NCI-H1436 treated with DMSO at 0.1 percent for 48 hours (cell line): ENCODE measurements at regions not wholly inside any gene's neighbourhood (a gene's known extent, or its start where the extent isn't known, plus 50 kb on each side); places are given as distances from the start of the nearest gene placed in this dataset.

Source experiments
- DNase-seq: peaks from one replicate; lab custom pipeline; 2025; lab: John Stamatoyannopoulos, UW

DNA sequence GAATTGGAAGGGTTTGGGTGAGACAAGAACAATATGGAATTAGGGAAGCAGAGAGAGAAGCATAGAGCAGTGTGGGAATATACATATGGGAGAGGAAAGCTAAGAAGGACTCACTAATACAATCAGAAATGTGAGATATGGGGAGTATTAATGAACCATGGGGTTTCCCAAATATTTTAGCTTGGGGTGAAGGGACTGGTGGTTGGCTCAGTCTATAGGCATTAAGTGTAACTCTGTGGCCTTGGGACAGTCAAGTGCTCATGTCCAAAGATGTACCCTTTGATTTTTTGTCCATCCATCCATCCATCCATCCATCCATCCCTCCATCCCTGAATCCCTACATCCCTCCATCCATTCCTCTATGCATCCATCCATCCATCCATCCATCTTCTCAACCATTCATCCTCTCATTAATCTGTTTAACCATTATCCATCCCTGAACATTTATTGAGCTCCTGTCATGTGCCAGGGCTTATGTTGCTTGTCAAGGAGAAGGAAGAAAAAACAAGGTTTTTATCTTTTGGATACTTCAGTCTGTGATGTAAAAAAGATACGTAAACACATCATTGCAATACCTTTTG is 263.4 kb upstream of the CHD6 start:
- DNase-seq: no peak

DNA sequence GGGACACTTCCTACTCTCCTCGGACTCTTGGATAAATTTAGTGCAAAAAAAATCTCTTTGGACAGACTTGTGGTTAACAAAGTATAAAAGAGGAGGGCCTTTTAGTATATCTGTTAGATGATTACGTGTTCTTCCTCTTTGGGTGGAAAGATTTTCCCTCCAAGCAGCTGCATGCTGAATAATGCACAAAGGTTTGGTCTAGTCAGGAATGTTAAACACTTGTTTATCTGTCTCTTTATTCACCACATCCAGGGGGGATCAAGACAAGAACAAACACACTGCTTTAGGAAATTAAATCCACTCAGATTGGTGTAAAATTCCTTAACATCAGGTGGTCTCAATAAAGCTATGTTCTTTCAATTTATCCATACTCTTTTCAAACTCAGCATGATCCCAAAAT is 260.9 kb upstream of the CHD6 start:
- no peak for DNase-seq

DNA sequence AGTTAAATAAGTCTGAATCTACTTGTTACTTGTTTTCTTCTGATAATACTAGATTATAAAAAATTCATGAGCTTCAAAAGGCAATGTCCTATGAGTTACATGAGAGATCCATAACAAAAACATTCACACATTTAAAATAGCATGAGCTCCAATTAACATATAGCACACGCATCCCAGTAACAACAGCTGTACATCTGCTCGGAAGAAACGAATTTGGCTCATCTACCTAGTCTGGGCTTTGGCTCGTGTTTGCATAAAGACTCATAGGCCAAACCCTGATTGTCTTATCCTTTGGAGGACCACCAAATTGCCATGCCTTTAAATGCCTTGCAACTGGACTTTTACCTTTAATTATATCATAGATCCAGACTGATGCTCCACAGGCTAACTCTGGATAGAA is 259.7 kb upstream of the CHD6 start:
- no peak for DNase-seq

DNA sequence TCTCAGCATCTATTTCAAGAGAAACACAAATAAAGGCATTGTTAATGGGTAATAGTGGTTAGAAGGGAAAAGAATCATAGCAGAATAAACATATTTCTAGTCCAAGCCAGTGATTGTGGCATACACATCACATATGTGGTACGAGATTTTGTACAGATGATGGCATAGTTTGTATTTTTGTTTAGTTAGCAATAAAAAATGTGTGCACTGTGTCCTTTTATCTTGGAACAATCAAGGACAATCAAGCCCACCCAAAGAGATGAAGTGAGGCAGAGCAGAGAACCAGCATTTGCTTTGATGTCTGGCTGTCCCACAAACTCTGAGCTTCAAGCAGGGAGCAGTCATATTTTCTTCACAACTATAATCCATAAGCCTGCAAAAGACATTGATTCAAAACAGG is 256.5 kb upstream of the CHD6 start:
- DNase-seq: no peak

DNA sequence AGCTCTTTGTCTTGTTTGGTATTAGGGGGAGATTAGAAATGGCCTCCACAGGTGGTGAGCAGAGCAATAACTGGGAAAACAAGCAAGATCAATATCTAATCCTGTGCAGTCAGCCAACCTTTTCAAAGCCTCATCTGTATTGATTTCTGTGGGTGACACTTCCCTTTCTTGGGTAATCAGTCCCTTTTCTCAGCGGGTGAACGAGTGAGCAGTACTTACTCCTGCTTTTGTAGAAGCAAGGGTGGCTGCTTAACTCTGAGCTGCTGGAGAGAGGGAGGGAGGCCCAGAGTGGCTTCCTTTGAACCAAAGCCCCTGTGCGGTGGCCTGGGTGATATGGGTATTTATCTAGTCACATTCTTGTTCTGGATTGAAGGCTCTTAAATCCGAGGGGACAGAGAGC is 254.8 kb upstream of the CHD6 start:
- no peak for DNase-seq

DNA sequence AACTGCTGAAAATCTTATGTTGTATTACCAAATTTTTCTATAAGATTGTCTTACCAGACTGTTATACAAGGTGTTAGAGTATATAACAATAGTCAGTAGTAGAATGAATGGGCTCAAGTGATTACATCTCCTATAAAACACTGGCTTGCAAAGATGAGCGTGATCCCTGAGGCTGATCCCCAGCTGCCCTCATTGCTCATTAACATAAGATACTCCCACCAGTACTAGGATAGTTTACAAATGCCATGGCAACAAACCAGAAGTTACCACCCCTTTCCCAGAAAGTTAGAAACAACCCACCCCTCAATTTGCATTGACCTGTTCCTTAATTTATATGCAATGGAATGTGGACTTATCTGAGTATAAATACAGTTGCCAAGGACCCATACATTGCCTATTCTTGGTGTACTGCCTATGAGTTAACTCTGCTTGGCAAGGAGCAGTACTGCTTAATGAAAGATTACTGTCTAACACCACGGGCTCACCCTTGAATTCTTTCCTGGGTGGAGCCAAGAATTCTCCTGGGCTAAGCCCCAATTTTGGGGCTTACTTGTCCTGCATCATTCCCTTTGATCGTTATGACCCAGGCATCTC is 252.8 kb upstream of the CHD6 start:
- no peak for DNase-seq

DNA sequence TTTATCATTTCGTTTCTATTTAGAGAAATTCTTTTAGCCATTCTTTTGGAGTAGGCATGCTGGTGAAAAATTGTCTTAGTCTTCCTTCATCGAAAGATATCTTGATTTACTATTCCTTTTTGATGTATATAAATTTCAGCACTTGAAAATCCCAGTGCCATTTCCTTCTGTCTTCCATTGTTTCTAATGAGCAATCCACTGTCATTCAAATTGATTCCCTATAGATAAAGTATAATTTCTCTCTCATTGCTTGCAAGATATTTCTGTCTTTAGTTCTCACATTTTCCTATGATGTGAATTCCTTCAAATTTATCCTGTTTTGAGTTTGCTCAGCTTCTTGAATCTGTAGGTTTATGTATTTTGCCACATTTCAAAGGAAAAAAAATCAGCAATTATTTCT is 251.1 kb upstream of the CHD6 start:
- no peak for DNase-seq

DNA sequence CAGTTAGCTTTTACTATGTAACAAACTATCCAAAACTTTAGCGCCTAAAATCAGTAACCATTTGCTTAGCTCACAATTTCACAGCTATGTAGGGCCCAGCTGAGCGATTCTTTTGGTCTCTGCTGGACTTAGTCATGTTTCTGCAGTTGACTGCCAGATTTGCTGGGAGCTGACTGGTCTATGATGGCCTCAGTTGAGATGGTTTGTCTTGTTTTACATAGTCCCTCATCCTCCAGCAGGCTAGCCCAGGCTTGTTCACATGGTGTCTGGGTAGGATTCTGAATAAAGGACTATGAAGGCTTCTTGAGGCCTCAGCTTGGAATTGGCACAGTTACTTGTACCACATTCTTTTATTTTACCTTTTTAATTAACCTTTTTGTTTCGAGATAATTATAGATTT is 247.8 kb upstream of the CHD6 start:
- no peak for DNase-seq

DNA sequence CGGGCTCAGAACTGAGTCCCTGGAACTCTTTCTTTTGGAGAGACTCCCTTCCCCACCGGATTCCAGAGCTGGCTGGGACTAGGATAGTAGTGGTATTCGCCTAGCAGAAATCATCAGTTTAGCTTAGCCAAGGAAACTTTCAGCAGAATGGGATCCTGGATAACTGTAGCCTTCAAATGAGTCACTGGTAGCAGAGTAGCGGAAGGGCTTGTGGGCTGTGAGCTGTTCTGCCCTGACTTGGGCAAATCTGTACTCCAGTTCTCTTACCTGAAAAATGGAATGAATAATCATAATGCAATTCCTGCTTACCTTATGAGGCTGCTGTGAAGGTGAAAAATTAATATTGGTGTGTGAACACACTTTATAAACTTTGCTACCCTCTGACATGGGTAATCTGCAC is 244.3 kb upstream of the CHD6 start:
- no peak for DNase-seq

DNA sequence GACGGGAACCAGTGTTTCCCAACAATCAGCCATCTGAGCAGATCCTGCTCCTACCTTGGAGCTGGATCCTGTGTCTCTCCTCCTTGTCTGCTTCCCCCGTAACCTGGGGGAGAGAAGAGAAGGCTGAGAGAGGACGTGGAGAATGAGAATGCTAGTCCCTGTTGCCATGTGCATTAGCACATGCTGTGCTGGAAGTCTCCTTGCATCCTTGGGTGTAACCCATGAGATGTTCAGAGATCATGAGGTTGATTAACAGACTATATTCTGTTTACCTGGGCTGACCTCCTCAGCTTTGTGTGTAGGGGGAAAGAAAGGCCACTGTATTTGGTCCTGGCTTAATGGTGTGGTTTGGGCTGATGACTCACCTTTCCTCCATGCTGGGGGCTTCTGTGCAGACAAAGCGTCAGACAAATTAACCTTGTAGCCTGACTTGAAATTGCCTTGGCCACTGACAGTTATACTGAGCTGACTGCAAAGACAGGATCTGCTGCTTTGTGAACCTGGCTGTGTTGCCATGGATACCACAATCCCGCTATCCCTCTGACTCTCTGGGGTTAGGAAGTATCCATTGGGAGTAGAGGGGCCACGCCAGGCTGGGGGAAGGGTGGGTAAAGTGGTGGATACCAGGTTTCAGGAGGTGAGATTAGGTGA is 243.7 kb upstream of the CHD6 start:
- no peak for DNase-seq

DNA sequence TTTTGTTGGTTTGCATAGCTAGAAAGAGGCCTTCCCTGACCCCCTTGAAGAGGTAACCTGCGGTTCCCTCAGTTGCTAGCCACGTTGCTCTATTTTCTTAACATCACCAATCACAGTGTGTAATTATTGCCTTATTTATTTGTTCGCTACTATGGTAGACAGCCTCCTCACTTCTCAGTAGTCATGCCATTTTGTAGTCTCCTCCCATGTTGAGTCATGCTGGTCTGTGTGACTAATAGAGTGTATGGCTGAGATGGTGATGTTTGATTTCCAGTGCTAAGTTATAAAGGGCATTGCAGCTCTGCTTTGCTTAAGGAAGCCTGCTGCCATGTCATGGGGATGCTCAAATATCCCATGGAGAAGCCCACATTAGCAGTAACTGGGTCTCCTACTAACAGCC is 236.6 kb upstream of the CHD6 start:
- no peak for DNase-seq

DNA sequence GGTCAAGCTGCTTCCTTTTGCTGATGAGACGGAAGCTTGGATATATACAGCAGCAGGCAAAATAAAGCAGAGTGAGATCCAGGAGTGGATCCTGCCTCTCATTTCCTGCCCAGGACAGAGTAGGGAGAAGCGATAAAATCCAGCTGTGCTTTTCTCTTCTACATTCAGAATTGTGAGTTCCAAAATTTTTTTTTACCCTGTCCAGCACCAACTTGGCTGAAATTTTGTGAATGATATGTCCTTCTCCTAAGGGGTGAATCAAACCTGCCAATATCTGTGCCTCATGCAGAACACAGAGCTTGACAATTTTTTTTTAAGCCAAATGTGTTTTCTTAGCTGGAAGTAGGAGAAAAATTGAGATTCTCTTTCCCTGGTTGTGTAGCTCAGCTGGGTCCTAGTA is 235.6 kb upstream of the CHD6 start:
- no peak for DNase-seq

DNA sequence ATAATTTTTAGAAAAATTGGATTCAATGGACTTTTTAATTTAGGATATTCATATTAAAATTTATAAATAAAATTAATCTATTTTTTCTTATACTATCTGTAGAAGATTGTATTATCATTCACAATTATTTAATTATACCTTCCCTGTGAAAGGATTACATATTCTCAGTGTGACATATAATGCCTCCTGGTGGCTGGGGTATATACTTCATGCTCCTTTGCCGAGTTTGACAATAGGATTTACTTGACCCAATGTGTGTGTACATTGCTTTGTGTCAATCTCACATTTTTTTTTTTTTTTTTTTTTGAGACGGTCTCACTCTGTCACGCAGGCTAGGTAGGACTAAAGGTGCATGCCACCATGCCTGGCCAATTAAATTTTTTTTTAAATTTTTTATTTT is 230.0 kb upstream of the CHD6 start:
- DNase-seq: no peak

DNA sequence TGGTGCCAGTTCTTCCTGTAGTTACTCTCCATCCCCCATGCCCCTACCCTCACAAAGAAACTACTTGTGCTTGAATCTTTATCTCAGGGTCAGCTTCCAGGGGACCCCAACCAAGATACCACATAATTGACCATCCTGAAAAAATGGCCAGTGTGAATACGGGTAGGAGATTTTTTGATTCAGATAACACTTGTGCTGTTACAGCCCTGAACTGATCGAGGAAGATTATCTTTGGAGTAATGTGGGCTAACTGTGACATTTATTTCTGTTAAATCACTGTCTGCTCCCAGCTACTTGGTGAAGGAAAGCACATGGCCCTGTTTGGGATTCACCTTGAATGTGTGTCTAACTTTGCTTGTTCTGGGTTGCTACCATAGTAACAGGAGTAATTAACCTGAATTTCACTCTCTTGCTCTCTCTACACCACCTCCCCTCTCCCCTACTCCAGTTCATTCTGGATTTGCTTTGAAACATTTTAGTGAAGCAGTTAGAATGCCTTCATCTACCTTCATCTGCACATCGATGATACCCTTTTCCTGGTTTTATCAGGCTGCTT is 219.6 kb upstream of the CHD6 start:
- DNase-seq: no peak

DNA sequence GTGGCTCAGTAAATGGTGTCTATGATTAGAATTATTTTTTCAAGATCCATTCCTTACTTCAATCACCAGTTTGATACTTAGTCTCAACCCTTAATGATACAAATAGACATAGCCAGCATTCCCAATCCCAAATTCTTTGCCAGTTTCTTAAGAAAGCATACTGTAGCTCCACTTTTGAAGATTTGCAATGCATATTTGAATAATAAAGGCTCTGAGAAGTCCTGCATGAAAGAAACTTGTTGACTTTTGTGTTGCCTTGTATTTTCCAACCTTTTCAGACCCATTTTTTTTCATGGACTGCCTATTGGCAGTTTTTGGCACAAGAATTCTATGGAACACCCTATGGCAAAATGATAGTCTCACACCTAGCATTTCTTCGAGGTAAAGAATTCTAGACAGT is 215.6 kb upstream of the CHD6 start:
- no peak for DNase-seq

DNA sequence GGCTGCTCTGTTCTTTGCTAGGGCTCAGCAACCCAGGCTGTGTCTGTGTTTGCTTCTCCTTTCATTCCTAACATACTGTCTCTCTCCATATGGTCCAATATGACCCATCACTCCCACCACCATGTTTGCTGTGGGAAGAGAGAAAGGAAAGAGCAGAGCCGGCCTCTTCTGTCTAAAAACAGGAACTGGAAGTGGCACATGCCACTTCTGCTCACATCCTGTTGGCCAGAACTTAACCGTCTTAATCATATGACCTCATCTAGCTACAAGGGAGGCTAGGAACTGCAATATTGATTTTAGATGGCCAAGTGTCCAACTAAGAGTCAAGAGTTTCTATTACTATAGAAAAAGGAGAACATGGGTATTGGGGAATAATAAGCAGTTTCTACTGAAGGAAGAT is 212.5 kb upstream of the CHD6 start:
- DNase-seq: no peak

DNA sequence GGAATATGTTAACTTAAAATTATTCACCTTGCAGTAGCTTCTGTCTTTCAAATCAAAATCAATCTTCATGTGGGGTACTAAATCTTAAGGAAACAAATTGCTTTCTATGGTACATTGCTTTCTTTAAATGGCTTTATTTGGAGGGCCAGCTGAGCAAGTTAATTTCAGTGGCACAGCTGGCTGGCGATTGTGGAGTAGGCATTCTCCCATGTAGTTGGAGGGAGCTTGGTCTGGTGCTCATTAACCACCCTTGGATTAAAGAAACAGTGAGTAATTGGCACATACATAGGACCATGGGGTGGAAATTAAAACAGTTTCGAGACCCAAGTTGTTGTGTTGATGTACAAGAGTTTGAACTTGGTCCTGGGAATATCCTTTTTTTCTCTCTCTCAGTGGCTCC is 201.3 kb upstream of the CHD6 start:
- DNase-seq: no peak

DNA sequence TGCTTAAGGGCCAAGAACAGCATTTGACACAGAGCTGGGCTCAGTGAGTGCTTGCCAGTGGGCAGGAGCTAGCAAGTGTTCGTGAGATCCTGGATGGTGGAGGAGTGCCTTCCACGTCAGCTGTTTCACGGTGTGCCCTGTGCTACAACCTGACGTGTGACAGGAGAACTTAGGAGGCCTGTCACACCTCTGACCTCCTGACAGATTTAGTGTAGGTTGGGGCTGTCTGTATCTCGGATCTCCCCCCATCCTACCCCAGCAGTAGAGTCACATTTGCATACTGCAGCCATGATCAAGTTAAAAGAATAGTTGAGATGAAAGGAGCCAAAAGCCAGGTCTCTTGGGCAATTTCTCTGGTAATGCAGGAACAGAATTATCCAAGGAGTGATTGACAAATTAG is 200.8 kb upstream of the CHD6 start:
- DNase-seq: no peak

DNA sequence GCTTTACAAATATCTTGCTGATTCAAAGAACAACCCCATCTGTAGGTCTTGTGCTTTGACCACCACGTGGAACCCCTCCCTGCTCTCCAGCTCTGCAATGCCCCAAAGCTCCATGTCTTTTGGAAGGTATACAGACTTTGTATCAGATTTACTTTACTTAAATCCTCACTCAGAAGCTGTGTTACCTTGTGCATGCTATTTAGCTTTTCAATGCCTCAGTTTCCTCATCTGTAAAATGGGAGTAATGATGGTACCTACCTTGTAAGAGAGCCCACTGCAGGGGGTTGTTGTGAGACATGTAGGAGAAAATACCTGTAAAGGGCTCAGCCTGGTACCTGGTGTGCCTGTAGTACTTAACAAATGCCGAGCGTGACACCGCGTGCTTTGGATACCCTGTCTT is 200.2 kb upstream of the CHD6 start:
- no peak for DNase-seq

DNA sequence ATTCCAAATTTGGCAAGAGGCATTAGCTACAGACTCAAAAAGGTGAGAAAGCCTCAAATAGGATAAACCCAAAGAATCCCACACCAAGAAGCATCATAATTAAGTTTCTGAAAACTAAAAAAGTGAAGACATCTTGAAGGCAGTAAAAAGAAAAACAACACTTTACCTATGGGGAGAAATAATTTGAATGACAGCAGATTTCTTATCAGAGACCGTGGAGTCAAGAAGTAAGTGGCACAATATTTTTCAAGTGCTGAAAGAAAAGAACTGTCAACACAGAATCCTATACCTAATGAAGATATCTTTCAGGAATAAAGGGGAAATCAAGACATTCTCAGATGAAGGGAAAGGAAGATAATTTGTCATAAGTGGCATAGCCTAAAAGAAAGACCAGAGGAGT is 193.3 kb upstream of the CHD6 start:
- no peak for DNase-seq

DNA sequence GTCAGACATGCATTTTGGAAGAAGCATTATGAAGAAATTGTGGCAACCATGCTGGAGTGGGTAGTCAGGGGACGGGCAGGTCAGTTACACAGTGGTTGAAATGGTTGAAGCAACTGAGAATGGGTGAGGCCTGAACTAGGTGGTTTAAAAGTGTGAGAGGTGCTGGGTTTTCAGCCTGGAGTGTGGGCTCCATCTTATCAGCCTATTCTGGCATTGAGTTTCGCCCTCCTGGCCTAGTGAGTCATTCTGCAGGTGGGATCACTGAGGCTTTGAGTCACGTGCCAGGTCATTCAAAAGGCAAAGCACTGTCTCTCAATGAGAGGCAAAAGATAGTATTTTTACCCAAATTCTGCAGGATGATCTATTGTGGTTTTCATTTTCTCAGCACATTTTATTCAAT is 181.9 kb upstream of the CHD6 start:
- no peak for DNase-seq

DNA sequence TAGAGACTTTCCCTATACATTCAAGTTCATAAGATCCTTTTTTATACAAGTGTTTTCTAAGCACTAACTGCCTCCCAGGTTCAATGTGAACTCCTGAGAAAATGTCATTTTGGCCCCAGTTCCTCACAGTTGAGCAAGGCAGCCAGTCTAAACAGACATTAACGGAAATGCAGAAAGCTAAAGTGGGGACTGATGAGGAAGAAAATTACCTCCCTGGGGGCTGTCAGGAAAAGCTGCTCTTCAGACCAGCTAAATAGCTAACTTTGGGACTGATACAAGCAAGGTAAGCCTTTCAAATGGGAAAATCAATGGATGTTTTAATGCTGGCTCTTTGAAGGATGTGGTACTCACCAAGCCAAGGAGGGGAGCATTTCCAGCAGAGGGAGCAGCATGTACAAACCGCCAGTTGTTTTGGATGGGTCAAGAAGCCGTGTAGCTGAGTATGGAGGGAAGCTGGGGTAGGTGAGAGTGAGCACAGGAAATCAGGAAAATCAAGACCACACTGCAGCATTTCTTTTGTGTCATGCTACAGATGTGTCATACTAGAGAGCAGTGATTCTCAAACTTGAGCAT is 180.8 kb upstream of the CHD6 start:
- no peak for DNase-seq

DNA sequence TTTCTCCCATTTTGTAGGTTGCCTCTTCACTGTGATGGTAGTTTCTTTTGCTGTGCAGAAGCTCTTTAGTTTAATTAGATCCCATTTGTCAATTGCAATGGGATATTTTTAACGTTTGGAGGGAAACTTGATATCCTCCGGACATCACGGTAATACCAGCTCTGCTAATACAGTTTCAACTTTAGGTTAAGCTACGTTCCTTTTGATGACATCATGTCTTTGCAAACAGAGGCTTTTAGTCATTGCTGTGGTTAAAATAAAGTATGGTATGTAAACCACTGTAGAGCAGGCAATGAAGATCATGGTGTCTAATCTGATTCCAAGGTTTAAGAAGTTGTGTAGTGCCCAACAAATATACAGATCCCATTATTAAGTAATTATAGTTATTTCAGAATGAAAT is 168.0 kb upstream of the CHD6 start:
- DNase-seq: no peak
